NCI-H446 treated with DMSO at 0.1 percent for 48 hours (cell line): ENCODE measurements at regions not wholly inside any gene's neighbourhood (a gene's known extent, or its start where the extent isn't known, plus 50 kb on each side); places are given as distances from the start of the nearest gene placed in this dataset.

ENCODE experiments used
- DNase-seq: peaks from one replicate; lab custom pipeline; 2025; lab: John Stamatoyannopoulos, UW

DNA sequence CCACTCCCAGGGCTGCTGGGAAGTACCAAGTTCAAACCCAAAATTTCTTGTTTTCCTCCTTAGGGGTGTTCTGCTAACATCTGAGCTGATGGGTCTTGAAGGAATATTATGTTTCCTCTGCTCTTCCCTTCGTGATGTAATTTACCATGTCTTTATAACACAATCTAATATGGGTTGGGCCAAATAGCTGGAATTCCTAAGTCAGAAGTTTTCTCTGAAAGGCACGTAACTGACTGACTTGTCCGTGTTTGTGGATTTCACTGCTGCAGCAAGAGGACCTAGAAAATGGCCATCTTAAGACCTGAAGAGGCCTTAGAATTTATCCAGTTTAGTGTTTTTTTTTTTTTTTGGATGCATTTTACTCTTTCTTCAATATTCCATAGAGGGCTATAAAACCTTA is 256.7 kb downstream of the DCDC2C start:
- DNase-seq, result no peak

DNA sequence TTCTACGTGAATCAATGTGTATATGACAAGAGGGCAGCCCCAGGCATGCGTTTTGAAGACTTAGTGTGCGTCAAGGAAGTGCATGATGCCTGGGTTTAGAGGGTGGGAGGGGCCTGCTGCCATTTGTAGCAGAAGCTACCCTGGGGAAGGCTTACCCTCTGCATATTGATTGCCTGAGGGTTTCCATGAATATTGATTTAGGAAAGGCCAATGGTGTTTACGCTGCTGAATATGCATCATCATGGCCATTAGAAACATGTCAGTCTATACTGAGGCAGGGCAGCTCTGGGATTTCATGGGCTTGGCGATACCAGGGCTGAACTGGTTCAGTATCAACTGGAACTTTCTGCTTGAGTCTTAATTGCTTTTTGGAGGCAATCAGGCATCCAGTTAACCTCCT is 259.3 kb downstream of the DCDC2C start:
- no peak for DNase-seq

DNA sequence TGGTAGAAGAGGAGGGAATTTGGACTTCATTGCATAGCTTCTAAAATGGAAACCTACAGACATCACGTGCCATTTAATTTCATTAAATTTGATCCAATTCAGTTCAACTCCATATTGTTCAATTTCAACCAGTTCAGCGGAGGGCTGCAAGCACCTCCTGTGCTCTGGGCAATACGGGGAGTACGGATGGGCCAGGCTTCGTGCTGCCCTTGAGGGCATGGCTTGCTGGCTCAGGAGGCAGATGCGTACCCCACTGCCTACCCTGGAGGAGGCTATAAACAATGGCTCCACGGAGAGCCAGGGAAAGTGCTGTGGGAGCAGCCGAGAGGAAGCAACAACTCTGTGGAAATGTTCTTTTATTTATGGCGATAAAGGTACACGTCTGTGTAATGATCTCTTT is 261.8 kb downstream of the DCDC2C start:
- DNase-seq, result no peak

DNA sequence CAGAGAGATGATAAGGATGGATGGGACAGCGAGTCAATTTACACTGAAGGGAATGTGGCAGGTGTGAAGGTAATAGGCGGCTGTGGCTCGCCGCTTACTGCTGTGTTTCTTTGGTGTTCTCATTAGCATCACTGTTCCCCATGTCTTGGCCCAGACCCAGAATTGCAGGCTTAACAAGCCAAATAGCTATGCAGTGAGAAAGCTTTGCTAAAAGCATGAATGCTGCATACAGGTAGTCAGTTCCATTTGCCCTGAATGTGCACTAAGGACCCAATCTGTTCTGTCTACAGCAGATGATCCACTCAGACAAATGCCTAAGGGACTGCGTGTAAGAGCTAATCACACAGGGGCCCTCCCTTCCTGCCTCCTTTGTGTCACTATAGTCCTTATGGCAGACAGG is 262.6 kb downstream of the DCDC2C start:
- DNase-seq, result no peak

DNA sequence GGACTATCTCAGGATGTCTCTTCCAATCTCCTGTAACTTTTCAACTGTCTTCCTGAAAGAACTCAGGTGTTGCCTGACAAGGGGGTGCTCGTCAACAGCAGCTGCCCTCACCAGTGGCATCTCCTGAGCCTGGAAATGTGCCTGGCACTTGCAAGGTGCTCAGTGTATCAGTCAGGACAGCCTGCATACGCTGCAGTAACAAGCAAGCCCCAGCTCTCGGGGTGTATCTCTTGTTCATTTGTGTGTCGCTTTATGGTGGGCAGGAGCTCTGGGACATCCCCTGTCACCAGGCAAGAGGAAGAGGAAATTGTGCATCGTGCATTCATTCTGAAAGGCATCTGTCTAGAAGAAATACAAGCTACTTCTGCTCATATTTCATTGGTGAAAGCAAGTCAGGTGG is 263.1 kb downstream of the DCDC2C start:
- no peak for DNase-seq

DNA sequence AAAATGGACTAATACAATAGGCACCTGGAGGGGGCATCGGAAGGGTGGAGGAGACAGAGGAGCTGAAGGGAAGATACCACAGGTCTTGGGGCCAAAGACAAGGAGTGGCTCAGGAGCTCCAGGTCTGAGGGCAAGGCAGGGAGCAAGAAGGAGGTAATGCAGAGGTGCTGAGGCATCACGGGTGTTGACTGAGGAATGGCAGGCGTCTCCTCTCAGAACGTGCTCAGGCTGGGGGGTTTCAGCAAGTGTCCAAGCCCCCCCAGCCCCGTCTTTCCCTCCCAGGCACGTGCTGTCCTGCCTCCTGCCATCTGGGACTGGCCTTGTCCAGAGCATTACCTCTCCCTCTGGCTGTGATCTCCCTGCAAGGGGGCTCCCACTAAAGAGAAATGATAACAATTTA is 265.4 kb downstream of the DCDC2C start:
- no peak for DNase-seq

DNA sequence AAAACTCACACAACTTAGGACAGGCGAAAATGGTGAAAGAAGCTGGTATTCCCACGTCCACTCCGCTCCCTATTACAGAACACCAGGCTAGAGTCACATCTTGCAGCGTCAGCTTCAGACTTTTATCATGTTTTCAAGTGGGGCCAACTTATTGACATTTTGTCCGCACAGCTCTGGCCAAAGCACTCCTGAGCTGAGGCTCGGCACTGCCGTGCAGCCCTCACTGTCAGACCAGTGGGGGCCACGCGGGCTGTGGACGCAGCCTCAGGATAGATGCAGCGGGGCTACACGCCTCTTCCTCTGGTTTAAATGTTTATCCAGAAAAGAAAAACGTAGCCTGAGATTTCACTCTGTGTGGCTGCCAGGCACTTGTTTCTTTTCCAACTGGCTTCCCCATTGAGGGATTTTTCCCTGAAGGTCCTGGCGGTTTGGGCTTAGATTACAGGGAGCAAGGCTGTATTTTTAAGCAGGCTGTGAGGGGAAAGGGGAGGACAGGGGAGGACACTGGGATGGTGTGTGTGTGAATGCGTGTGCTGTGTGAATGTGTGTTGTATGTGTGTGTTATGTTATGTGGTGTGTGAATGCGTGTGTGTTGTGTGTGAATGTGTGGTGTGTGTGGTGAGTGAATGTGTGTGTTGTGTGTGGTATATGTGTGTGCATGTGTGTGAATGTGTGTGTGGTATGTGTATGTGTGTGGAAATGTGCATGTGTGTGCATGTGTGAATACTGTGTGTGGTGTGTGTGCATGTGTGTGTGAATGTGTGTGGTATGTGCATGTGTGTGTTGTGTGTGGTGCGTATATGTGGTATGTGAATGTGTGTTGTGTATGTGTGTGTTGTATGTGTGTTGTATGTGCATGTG is 267.6 kb downstream of the DCDC2C start:
- no peak for DNase-seq

DNA sequence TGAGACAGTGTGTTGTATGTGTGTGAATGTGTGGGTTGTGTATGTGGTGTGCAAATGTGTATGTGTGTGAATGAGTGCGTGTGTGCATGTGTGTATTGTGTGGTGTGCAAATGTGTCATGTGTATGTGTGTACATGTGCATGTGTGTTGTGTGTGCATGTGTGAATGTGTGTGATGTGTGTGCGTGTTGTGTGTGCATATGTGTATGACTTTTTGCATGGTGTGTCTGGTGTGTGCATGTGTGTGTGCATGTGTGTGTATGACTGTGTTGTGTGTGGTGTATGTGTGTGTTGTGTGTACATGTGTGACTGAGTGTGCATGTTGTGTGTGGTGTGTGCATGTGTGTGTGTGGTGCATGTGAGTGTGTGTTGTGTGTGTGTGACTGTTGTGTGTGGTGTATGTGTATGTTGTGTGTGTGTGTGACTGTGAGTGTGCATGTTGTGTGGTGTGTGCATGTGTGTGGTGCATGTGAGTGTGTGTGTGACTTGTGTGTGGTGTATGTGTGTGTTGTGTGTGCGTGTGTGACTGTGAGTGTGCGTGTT is 268.3 kb downstream of the DCDC2C start:
- no peak for DNase-seq

DNA sequence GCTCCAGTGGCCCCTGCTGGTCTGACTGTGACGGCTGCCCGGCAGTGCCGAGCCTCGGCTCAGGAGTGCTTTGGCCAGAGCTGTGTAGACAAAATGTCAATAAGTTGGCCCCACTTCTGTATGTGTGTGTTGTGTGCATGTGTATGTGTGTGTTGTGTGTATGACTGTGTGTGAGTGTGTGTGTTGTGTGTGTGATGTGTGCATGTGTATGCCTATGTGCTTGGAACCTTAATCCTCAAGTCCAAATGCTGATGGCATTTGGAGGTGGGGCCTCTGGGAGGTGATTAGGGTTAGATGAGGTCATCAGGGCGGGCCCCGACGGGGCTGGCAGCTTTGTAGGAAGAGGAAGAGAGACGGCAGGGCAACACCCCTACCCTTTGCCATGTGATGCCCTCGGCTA is 269.0 kb downstream of the DCDC2C start:
- no peak for DNase-seq

DNA sequence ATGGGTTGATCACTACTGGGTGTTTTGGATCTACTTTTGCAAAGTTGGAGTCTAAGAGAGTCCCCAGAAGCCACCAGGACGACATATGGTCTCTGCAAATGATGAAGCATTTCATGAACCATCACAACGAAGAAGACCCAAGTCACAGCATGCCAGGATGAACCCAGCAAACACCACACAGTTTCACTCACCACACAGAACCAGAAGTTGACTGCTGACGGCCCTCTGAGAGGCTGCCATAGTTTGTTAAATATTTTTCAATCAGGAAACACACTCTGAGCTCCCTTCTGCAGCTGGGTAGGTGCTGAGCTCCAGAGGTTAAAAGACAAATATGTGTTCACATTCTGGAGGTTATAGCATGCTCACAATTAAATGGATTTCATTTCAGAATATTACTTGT is 271.4 kb downstream of the DCDC2C start:
- no peak for DNase-seq

DNA sequence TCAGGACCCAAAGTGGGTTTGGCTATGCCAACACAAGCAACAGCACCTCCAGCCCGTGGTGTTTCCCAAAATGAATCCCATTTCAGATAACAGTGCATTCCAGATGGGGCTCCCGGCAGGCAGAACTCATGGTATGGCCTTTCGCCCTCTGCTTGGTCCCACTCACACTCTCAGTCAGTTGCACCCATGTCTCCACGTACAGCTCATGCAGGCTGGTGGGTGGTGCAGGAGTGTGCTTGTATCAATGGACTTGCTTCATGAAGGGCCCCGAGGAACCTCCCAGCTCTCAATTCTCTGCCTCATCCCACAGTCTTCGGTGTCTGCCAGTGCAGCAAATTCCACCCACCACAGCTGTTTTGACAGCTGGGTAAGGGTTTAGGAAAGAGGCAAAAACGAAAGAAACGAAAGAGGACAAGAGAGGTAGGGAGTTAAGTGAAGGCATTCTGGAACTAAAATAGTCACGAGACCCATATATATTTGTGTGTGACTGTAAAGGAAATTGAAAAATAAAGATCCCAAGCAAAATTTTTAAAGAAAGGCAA is 278.1 kb downstream of the DCDC2C start:
- DNase-seq, result no peak

DNA sequence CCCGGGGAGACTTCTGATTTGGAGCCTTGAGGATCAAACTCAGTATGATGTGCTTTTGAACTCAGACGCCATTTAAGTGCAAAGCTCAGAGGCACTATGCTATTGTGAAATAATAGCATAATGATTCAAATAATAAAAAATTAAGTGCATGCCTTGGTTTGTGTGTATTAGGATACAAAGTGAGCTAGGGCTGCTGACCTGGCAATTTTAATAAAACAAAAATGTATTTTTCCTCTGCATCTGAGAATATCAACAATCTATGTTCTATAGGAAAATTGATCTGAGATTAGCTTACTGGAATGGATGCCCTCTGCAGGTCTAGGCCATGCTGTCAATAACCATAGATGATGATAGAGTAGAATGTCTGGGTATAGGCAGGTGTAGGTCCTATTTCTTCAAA is 278.8 kb downstream of the DCDC2C start:
- no peak for DNase-seq

DNA sequence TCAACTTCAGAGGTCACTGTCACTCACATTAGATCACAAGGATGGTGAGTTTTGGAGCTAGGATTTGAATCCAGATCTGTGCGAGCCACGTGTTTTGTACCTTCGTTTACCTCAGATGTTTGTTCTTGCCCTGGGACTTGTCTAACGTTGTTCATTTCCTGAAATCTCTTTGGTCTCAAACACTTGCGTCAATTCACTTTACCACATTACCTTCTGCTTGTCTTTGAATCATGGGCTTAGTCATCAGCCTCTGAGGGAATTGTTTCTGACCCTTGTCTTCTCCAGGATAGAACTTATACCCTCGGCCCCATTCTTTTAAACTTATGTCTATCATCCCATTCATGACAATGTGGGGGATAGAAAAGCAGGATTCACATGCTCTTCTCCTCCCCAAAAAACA is 282.7 kb downstream of the DCDC2C start:
- DNase-seq, result no peak

DNA sequence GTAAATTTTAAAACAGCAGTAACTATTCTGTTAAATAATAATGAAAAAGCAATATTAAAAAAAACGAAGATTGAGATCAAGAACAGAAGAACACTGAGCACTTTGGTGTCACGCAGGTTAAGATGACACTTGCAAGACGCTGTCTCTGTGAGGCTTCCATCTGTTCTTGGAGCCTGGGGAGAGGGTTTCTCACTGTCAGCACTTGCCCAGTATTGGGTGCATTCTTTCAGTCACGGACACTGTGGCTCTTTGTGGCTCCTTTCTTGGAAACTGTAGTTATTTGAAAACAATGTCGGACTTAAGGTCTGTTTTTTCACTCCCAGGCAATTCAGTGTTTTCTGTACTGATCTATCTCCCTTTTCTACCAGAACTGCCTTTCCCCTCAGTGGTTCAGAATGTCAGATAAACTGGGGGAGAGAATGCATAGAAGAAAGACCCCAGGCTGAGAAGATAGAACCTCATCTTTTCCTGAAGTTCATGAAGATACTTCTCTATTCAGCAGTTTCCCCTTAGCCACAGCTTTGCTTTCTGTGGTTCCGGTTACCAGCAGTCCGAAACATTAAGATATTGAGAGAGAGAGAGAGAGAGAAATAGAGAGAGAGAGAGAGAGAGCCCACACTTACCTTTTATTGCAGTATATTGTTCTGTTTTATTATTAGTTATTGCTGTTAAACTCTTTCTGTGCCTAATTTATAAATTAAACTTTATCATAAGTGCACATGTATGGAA is 283.3 kb downstream of the DCDC2C start:
- no peak for DNase-seq

DNA sequence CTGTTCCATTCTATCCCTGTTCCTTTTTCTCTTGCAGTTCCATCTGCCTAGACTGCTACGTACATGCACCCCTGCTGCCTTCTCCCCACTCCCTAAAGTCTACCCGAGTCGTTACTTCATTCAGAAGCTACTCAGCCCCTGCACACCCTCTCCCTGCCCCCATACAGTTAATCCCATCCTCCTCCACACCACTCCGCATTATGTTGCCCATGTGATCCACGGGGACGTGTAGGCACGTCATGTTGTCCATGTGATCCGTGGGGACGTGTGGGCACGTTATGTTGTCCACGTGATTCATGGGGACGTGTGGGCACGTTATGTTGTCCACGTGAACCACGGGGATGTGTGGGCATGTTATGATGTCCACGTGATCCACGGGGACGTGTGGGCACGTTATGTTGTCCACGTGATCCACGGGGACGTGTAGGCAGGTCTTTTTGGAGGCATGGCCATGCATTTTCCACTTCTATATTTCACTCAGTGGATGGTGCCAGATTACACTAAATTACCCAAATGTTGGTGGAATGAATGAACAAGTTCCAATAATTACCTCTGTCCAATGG is 299.5 kb downstream of the DCDC2C start:
- DNase-seq, result no peak

DNA sequence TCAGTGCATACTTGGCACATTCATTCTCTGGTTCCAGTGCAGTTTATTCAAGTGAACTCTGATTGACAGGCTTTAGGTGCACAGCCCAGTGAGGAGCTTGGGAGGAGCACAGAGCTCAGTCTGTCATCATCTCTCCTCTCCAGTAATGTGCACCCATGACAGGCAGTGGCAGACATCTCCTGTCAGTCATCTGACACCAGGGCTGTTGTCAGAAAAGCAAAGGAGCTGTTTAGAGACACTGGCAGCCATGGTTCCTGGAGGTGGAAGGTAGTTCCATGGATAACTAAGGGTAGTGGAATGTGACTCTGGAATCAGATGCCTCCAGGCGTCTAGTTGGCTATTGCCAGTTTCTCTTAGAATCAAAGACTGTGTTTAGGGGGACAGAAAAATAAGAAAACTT is 308.8 kb downstream of the DCDC2C start:
- no peak for DNase-seq

DNA sequence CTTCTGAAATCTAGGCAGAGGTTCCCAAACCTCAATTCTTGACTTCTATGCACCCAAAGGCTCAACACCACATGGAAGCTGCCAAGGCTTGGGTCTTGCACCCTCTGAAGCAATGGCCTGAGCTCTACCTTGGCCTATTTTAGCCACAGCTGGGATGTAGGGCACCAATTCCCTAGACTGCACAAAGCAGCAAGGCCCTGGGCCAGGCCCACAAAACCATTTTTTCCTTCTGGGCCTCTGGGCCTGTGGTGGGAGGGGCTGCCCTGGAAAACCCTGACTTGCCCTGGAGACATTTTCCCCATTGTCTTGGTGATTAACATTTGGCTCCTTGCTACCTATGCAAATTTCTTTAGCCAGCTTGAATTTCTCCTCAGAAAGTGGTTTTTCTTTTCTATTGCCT is 315.2 kb downstream of the DCDC2C start:
- DNase-seq, result no peak

DNA sequence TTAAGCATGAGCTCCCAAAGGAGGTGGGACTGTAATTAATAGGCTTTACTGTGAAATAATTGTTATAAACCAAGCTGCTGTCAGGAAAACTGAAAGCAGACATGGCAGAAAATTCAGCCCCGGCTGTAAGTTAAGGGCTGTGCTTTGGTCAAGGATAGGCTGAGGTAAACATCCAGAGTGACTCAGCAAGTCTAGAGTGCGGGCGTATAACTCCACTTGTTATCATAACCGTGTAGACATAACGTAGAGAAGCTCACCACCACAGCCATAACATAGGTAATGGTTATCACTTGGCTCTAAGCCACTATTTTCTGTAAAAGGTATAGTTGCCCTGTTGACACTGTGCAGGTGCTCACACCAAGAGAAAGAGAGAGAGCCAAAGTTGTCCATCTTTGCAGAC is 316.8 kb downstream of the DCDC2C start:
- no peak for DNase-seq

DNA sequence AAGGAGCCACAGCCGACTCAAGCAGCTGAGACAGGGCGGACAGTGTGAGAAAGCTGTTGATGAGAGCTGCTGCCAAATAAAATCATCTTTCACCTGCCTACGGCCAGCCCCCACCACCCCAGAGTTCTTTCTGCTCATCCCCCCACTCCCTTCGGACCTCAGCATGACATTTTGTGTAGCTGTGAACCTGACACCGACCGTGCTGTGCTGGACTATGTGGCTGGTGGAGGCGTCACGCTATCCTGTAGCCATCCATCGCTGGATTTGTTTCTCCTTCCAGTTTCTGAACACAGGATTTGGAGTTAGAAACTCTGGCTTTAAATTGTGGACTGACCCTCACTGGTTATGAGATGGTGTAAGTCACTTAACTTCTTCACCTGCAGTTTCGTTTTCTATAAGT is 317.3 kb downstream of the DCDC2C start:
- no peak for DNase-seq

DNA sequence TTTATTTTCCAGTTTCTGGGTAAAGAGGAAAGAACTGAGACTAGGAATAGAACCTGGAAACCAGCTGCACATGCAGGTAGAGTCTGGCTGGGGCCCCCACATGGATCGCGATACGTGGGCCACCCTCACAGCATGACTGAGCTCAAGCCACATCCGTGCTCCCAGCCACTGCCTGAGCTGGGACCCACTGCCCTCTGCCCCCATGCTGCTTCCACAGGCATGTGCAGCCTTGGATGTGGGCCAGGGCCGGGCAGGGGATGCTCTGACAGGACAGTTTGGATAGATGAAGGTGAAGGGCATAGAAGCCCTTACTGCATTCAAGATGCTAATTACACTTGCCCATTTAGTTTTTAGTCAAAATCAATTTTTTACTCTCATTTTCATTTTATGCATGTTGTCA is 321.2 kb downstream of the DCDC2C start:
- DNase-seq, result no peak

DNA sequence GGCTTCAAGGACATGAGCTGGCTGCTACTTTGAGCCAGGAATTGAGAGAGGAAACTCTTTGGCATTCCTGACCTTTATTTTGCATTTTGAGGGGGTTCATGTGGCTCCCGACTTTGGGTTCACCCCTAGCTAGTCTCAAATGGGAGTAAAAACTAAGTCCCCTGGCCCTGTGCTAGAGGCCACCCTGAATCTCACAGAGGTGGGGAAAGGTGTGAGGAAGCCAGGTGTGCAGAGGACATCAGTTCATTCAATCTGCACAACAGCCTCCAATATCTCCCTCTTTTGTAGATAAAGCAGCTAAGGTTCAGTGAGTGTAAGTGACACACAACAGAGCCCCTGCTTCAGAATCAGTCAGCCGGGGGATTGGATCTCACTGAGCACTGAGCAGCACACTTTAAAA is 325.7 kb downstream of the DCDC2C start:
- DNase-seq, result no peak

DNA sequence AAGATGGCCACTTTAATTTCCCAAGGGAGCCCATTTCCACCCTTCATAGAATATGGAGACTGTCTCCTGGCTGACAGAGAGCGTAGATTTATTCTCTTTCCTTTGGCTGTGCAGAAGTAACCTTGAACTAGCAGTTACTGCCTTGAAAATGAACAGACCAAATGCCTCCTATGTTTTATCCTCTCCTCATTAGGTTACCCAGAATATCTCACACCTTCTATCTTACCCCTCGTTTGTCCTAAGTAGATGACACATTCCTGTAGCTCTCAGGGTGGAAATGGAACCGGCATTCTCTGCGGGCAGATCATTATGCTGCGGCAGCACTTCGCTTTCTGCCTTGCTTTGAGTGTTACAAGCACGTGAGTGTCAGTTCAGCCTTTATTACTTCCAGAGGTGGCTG is 336.5 kb downstream of the DCDC2C start:
- DNase-seq, result no peak
